GM18502 (cell line): ENCODE measurements at regions not wholly inside any gene's neighbourhood (a gene's known extent, or its start where the extent isn't known, plus 50 kb on each side); places are given as distances from the start of the nearest gene placed in this dataset.

Experiments used
- ATAC-seq: cut with Tn5 transposase; IDR thresholded peaks from one replicate; pipeline ENCODE4 v1.9.1; 2021; ENCODE audit warnings: mild to moderate bottlenecking; ENCODE audit not compliant: unreplicated experiment, poor library complexity

DNA sequence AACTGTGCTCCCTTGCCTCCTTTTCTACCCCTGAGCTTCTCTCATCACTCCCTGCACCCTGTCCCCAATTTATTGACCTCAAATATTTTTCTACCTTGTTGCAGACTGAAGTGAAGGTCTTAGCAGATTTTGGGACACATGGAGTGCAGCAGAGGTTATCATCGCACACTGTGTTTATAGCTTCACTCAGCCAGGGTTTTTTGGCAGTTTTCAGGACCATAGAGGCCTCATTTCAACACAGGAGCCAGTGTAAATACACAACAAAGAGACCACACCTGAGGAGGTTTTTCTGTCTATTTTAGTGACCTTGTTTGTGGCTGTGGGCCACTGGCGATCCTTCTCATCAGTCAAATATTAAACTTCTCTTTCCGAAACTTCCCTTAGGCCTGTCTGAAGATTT lies 457.1 kb downstream of the SPRY1 start:
- no peak for ATAC-seq

- ATAC-seq = no peak
These were observed 460.3 kb downstream of the SPRY1 start for GRCh38 chr4:123856689-123857545.

- ATAC-seq = no peak
These were observed 461.9 kb downstream of the SPRY1 start for GRCh38 chr4:123858465-123858864.

- ATAC-seq = no peak
These were observed 466.2 kb downstream of the SPRY1 start for GRCh38 chr4:123862812-123863211.

DNA sequence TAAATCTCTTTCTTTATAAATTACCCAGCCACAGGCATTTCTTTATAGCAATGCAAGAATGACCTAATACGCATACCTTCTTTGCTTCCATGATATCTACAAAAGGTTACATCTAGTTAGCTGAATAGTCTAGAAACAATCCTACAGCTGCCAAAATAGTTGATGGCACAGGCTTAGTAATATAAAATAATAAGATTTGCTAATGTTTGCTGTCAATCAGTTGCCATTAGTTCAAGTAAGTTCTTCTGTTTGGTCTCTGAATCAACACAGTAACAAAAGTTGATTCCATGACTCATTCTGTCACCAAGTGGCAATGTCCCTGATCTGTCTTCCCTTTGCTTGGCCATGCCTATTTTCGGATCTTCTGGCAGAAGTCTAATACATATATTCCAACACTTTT lies 470.2 kb downstream of the SPRY1 start:
- ATAC-seq = no peak

DNA sequence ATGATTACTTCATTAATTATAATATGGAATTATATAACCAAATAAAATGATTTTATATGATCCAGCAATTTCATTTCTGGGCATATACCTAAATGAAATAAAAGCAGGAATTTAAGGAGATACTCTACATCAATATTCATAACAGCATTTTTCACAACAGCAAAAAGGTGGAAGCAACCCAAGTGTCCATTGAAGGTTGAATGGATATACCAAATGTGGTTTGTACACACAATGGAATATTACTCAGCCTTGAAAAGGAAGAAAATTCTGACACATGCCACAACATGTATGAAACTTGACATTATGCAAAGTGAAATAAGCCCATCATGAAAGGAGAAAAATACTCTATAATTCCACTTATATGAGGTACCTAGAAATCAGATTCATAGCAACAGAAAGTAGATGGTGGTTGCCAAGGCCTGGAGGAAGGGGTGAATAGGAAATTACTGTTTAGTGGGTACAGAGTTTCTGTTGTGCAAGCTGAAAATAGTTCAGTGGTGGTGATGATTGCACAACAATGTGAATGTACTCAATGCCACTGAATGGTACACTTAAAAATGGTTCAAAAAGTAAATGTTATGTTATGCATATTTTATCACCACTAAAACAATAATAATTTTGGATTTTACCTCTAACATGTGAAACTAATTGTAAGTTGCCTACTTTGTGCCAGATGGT lies 471.5 kb downstream of the SPRY1 start:
- no peak for ATAC-seq

- ATAC-seq = no peak
These were observed 473.0 kb downstream of the SPRY1 start for GRCh38 chr4:123869286-123870215.

DNA sequence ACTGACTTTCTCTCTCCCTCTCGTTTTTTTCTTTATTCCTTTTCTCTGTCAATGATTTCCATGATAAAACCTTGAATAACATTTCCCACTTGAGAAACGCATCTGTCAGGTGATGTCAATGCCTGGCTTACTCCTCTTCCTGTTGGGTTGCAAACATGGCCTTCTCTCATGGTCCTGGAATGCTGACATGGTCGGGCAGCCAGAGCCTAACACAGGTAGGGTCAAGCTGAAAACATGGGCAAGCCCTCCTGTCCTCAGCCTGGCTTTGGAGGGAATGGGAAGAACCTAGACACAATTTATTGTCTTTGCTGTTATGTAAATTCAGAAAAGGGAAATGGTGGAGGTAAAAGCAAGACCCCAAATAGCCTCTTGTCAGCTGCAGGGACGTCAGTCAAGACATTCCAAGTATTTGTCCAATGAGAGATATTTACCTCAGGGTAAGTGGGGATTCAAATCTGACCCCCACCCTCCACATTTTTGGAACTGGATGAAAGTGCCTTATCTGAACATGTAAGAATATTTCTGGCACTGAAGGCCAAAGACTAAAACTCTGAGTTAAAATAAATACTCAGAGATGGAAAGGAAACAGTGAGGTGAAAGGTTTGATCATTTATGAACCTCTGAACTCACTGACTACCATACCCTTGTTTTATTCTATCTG lies 473.8 kb downstream of the SPRY1 start:
- ATAC-seq = no peak

GRCh38 chr4:123871341-123871740 lies 474.7 kb downstream of the SPRY1 start:
- ATAC-seq = no peak

DNA sequence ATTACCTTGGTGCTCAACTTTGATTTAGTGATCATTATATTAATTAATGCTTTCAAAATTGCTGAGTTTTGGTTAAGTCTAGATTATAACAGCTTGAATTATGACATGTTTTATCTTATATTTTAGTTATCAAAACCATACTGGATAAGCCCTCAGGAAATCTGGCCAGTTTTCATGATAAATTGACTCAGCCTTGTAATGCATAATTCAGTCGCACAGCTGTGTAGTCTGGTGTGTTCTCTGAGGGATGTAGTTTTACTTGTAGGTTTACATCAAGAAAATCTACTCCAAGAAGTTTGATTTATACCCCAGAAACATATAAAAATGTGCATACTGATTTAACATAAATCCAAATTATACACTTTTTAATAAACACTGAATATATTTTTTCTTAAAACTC lies 477.5 kb downstream of the SPRY1 start:
- ATAC-seq = no peak

DNA sequence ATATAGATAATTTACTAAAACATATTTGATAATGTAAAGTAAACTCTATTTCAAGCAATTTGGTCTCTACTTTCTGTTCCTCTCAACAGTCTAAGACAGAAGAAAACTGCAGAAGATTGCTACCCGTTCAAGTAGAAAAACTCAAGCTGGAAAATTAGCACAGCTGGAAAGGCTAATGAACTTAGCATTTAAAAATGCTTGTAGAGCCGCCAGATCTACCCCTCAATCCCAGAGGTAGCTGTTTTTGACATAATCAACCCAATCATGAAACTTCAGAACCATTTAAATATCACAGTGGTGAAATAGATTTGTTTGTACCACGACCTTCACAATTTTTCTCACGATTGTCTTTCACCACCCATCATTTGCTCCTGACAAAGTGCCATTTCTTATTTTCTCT lies 479.5 kb downstream of the SPRY1 start:
- ATAC-seq = no peak

GRCh38 chr4:123876671-123877101 lies 480.1 kb downstream of the SPRY1 start:
- ATAC-seq = no peak

DNA sequence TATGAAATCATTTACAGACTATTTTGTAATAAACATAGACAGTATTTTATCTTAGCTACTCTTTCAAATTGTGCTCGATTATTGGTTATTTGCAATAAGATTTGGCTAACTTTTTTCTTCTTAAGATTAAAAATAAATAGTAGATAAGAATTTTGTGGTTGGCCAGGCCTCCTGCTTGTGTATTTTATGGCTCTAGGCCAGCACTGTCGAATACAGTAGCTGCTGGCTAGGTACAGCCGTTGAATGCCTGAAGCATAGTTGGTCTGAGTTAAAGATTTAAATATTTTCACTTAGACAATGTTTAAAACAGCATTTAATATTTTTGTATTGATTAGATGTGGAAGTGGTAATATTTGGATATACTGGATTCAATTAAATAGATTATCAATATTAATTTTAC lies 481.0 kb downstream of the SPRY1 start:
- no peak for ATAC-seq

GRCh38 chr4:123878976-123879375 lies 482.4 kb downstream of the SPRY1 start:
- ATAC-seq = no peak

- ATAC-seq = no peak
These were observed 484.0 kb downstream of the SPRY1 start for GRCh38 chr4:123880631-123881030.

GRCh38 chr4:123884922-123885321 lies 488.3 kb downstream of the SPRY1 start:
- ATAC-seq = no peak

DNA sequence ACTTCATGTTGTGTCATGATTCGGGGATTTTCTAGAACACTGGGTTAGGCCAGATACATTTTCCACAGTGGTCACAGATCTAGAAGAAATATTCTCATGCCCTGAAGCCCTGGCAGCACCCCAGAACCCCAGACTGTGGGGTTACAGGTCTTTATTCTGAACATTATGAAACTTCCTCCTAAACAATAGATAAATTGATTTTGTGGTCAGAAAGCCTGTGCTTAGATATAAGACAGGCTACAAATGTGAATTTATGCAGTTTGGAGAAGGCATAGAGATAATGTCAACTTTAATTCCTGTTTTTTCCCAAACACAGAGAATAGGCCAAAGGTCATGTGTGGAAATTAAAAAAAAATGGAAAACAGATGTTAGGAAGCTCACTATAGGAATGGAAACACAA lies 492.9 kb downstream of the SPRY1 start:
- ATAC-seq = no peak

GRCh38 chr4:123890889-123891288 lies 494.3 kb downstream of the SPRY1 start:
- no peak for ATAC-seq

GRCh38 chr4:123891881-123892280 lies 495.3 kb downstream of the SPRY1 start:
- no peak for ATAC-seq

- ATAC-seq = no peak
These were observed 495.9 kb downstream of the SPRY1 start for GRCh38 chr4:123892368-123892976.
